H9 (cell line): ENCODE measurements at regions not wholly inside any gene's neighbourhood (a gene's known extent, or its start where the extent isn't known, plus 50 kb on each side); places are given as distances from the start of the nearest gene placed in this dataset.

Experiments
- DNase-seq: peaks from one replicate; pipeline ENCODE4 v3.0.0-alpha.2; 2017
- H2AFZ ChIP-seq: one replicate; pipeline ENCODE4 v1.6.1; 2013; ENCODE audit warnings: mild to moderate bottlenecking, low read length, control low read depth, moderate library complexity
- H2AK5ac ChIP-seq: 2 replicates; pipeline ENCODE4 v1.6.1; 2013; ENCODE audit warnings: low read length, control low read depth, mixed read lengths; ENCODE audit not compliant: insufficient read length
- H2BK120ac ChIP-seq: one replicate; pipeline ENCODE4 v1.6.1; 2013; ENCODE audit warnings: low read depth, mild to moderate bottlenecking, low read length, control low read depth, inconsistent platforms; ENCODE audit not compliant: poor library complexity, severe bottlenecking
- H2BK12ac ChIP-seq: 2 replicates; pipeline ENCODE4 v1.6.1; 2013; ENCODE audit warnings: low read length, control low read depth, mixed read lengths, low read depth; ENCODE audit not compliant: insufficient read length
- H2BK15ac ChIP-seq: 2 replicates; pipeline ENCODE4 v1.6.1; 2013; ENCODE audit warnings: low read depth, low read length, control low read depth
- H2BK20ac ChIP-seq: one replicate; pipeline ENCODE4 v1.6.1; 2013; ENCODE audit warnings: low read depth, mild to moderate bottlenecking, low read length, control low read depth, inconsistent platforms; ENCODE audit not compliant: poor library complexity, severe bottlenecking
- H2BK5ac ChIP-seq: 2 replicates; pipeline ENCODE4 v1.6.1; 2013; ENCODE audit warnings: low read length, control low read depth, mixed read lengths; ENCODE audit not compliant: insufficient read length
- H3K14ac ChIP-seq: 2 replicates; pipeline ENCODE4 v1.6.1; 2013; ENCODE audit warnings: low read length, control low read depth; ENCODE audit not compliant: insufficient read depth
- H3K18ac ChIP-seq: 2 replicates; pipeline ENCODE4 v1.6.1; 2013; ENCODE audit warnings: low read depth, mild to moderate bottlenecking, mixed read lengths, low read length, control low read depth; ENCODE audit not compliant: insufficient read length
- H3K23ac ChIP-seq: 2 replicates; pipeline ENCODE4 v1.6.1; 2013; ENCODE audit warnings: low read length, control low read depth, mixed read lengths, low read depth; ENCODE audit not compliant: insufficient read length
- H3K23me2 ChIP-seq: 2 replicates; pipeline ENCODE4 v1.6.1; 2013; ENCODE audit warnings: low read depth, mild to moderate bottlenecking, mixed read lengths, low read length, control low read depth; ENCODE audit not compliant: insufficient read length, poor library complexity, severe bottlenecking
- H3K27ac ChIP-seq: 2 replicates; pipeline ENCODE4 v1.5.1; 2013; ENCODE audit warnings: low read length, control low read depth, mixed read lengths, low read depth; ENCODE audit not compliant: insufficient read length
- H3K27me3 ChIP-seq: 2 replicates; pipeline ENCODE4 v1.6.1; 2013; ENCODE audit warnings: low read length, control low read depth, inconsistent platforms; ENCODE audit not compliant: insufficient read depth
- H3K4ac ChIP-seq: 2 replicates; pipeline ENCODE4 v1.6.1; 2013; ENCODE audit warnings: low read depth, mild to moderate bottlenecking, control low read depth, inconsistent platforms, low read length, moderate library complexity
- H3K4me1 ChIP-seq: 2 replicates; pipeline ENCODE4 v1.6.1; 2013; ENCODE audit warnings: low read length, control low read depth, inconsistent platforms; ENCODE audit not compliant: insufficient read depth
- H3K4me2 ChIP-seq: 2 replicates; pipeline ENCODE4 v1.6.1; 2013; ENCODE audit warnings: low read length, control low read depth, mixed read lengths; ENCODE audit not compliant: insufficient read length, insufficient read depth
- H3K56ac ChIP-seq: 2 replicates; pipeline ENCODE4 v1.6.1; 2013; ENCODE audit warnings: low read depth, mild to moderate bottlenecking, mixed read lengths, low read length, control low read depth; ENCODE audit not compliant: insufficient read length
- H3K79me1 ChIP-seq: 2 replicates; pipeline ENCODE4 v1.6.1; 2013; ENCODE audit warnings: low read depth, mild to moderate bottlenecking, moderate library complexity, low read length, control low read depth, inconsistent platforms; ENCODE audit not compliant: insufficient read depth, poor library complexity, severe bottlenecking
- H3K79me2 ChIP-seq: 2 replicates; pipeline ENCODE4 v1.6.1; 2013; ENCODE audit warnings: low read length, control low read depth, inconsistent platforms; ENCODE audit not compliant: insufficient read depth
- H3K9ac ChIP-seq: 2 replicates; pipeline ENCODE4 v1.6.1; 2013; ENCODE audit warnings: low read length, control low read depth, mixed read lengths; ENCODE audit not compliant: insufficient read length; ENCODE audit errors: extremely low read depth
- H3K9me3 ChIP-seq: one replicate; pipeline ENCODE4 v1.6.1; 2013; ENCODE audit warnings: low read depth, low read length, inconsistent platforms; ENCODE audit not compliant: control insufficient read depth
- H3T11ph ChIP-seq: one replicate; pipeline ENCODE4 v1.6.1; 2013; ENCODE audit warnings: mild to moderate bottlenecking, low read length, control low read depth, inconsistent platforms
- H4K20me1 ChIP-seq: one replicate; pipeline ENCODE4 v1.6.1; 2013; ENCODE audit not compliant: control insufficient read depth, insufficient read length, insufficient read depth
- H4K5ac ChIP-seq: 2 replicates; pipeline ENCODE4 v1.6.1; 2013; ENCODE audit warnings: low read depth, mild to moderate bottlenecking, mixed read lengths, low read length, control low read depth; ENCODE audit not compliant: insufficient read length
- H4K8ac ChIP-seq: replicated peaks from 2 replicates; pipeline ENCODE4 v1.6.1; 2013; ENCODE audit warnings: low read length, control low read depth, mixed read lengths, low read depth; ENCODE audit not compliant: insufficient read length
- H4K91ac ChIP-seq: 2 replicates; pipeline ENCODE4 v1.6.1; 2013; ENCODE audit warnings: low read depth, mild to moderate bottlenecking, moderate library complexity, mixed read lengths, low read length, control low read depth; ENCODE audit not compliant: insufficient read length
- H3K27ac Mint-ChIP-seq, 3 experiments: 2 replicates in 2 of 3; 3 replicates in 1 of 3; pipeline ENCODE4 v1.8.0; 2020 to 2021; ENCODE audit warnings: mixed read lengths in 3 of 3, mild to moderate bottlenecking in 1 of 3, moderate library complexity in 1 of 3
- H3K27me3 Mint-ChIP-seq: 2 replicates; pipeline ENCODE4 v1.8.0; 2021; ENCODE audit warnings: low read depth, mild to moderate bottlenecking, moderate library complexity, mixed read lengths
- H3K36me3 Mint-ChIP-seq, 3 experiments: 2 replicates in 2 of 3; 3 replicates in 1 of 3; pipeline ENCODE4 v1.8.0; 2020 to 2021; ENCODE audit warnings: low read depth in 3 of 3, mixed read lengths in 3 of 3; ENCODE audit not compliant: insufficient read depth in 1 of 3
- H3K4me1 Mint-ChIP-seq, 2 experiments: 2 replicates each; pipeline ENCODE4 v1.8.0; 2020; ENCODE audit warnings: mixed read lengths in 2 of 2
- H3K4me3 Mint-ChIP-seq, 2 experiments: 2 replicates in 1 of 2; 3 replicates in 1 of 2; pipeline ENCODE4 v1.8.0; 2020 to 2021; ENCODE audit warnings: mild to moderate bottlenecking in 2 of 2, mixed read lengths in 2 of 2, moderate library complexity in 1 of 2
- H3K9me3 Mint-ChIP-seq, 2 experiments: 2 replicates in 1 of 2; 3 replicates in 1 of 2; pipeline ENCODE4 v1.8.0; 2020; ENCODE audit warnings: mild to moderate bottlenecking in 2 of 2, mixed read lengths in 2 of 2, moderate library complexity in 1 of 2
- WGBS: extraction: QIAGEN DNeasy Blood & Tissue Kit; methylation state at CpG from one replicate; pipeline ENCODE4 v1.1.7; 2013; ENCODE audit warnings: missing lambda C conversion rate, low lambda C conversion rate, mixed read lengths; ENCODE audit not compliant: insufficient read length; ENCODE audit errors: extremely low coverage; 5-methylcytosine and 5-hydroxymethylcytosine counted together
- TF ChIP-seq, protein P1 (sequence below): fragments of 200-600 bp; sonication (generic); conservative IDR thresholded peaks from 3 replicates; pipeline ENCODE4 v1.8.0; 2021; ENCODE audit warnings: antibody characterized with exemption, mild to moderate bottlenecking

DNA sequence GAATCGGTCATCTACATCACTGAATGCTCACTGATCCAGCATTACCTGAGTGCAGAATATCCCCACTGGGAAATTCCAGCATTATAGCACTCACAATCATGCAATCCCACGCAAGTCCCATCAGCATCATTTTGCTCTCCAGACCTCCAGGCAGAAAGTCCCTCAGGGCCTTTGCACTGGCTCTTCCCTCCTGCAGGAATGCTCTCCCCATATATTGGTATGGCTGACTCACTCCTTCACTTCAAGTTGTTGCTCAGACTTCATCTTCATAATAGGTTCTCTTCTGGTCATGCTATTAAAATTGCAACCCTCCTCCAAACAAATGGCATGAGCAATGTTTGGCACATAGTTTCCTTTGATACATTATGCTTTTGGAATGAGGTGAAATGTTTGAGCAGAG is 64.7 kb upstream of the CELF4 start:
- no peaks in the 10 kb centered on the region for H3K23me2 ChIP-seq
- DNase-seq, result no peak
- H3K56ac ChIP-seq, result no peak overlapping the region
- no peaks in the 10 kb centered on the region for H4K20me1 ChIP-seq
- H2BK120ac ChIP-seq, result no peak overlapping the region
- no peak overlapping the region for H3K23ac ChIP-seq
- H3K27me3 Mint-ChIP-seq, result peaks cover 2% of the 10 kb centered on the region
- H3K27ac Mint-ChIP-seq, result no peak overlapping the region; a peak in 1 of 7 replicates
- no peak overlapping the region for H4K91ac ChIP-seq
- H3K9me3 ChIP-seq, result no peaks in the 10 kb centered on the region
- H2AFZ ChIP-seq, result no peak overlapping the region
- H3K4me3 Mint-ChIP-seq, result no peak overlapping the region
- no peaks in the 10 kb centered on the region for H3K79me2 ChIP-seq
- no peak overlapping the region for H2AK5ac ChIP-seq
- H3K14ac ChIP-seq, result no peak overlapping the region
- H4K5ac ChIP-seq, result no peak overlapping the region
- no CpG with 5 or more reads among the region's 2 CpGs for WGBS
- H3K27me3 ChIP-seq, result no peaks in the 10 kb centered on the region
- no peak overlapping the region for H3K18ac ChIP-seq
- no peak overlapping the region for H2BK20ac ChIP-seq
- H3K4ac ChIP-seq, result no peak overlapping the region
- H2BK5ac ChIP-seq, result no peak overlapping the region
- H3K36me3 Mint-ChIP-seq, result no peaks in the 10 kb centered on the region
- H4K8ac ChIP-seq, result no peak overlapping the region
- no peak overlapping the region for H3K4me2 ChIP-seq
- TF ChIP-seq, protein P1, sequence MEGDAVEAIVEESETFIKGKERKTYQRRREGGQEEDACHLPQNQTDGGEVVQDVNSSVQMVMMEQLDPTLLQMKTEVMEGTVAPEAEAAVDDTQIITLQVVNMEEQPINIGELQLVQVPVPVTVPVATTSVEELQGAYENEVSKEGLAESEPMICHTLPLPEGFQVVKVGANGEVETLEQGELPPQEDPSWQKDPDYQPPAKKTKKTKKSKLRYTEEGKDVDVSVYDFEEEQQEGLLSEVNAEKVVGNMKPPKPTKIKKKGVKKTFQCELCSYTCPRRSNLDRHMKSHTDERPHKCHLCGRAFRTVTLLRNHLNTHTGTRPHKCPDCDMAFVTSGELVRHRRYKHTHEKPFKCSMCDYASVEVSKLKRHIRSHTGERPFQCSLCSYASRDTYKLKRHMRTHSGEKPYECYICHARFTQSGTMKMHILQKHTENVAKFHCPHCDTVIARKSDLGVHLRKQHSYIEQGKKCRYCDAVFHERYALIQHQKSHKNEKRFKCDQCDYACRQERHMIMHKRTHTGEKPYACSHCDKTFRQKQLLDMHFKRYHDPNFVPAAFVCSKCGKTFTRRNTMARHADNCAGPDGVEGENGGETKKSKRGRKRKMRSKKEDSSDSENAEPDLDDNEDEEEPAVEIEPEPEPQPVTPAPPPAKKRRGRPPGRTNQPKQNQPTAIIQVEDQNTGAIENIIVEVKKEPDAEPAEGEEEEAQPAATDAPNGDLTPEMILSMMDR, result no peak
- H2BK12ac ChIP-seq, result no peak overlapping the region
- H2BK15ac ChIP-seq, result no peak overlapping the region
- no peak overlapping the region for H3T11ph ChIP-seq
- H3K27ac ChIP-seq, result no peak overlapping the region
- no peak overlapping the region for H3K9ac ChIP-seq
- no peaks in the 10 kb centered on the region for H3K4me1 ChIP-seq
- H3K9me3 Mint-ChIP-seq, result no peaks in the 10 kb centered on the region; a peak in 1 of 5 replicates
- H3K4me1 Mint-ChIP-seq, result no peaks in the 10 kb centered on the region
- H3K79me1 ChIP-seq, result no peaks in the 10 kb centered on the region
